Stimulated activated CD4-positive, alpha-beta T cell treated with anti-CD3 and anti-CD28 coated beads, Interleukin-15, amount 100 ng/mL, for 24 hours (primary cell): ENCODE measurements at regions not wholly inside any gene's neighbourhood (a gene's known extent, or its start where the extent isn't known, plus 50 kb on each side); places are given as distances from the start of the nearest gene placed in this dataset.

Experiments
- DNase-seq: peaks from one replicate; pipeline ENCODE4 v3.0.0-alpha.2; 2020

GRCh38 chr3:147760941-147761340 is 351.8 kb downstream of the ZIC1 start:
- DNase-seq: no peak

GRCh38 chr3:147773116-147773630 is 364.0 kb downstream of the ZIC1 start:
- DNase-seq: no peak

GRCh38 chr3:147775411-147775810 is 366.2 kb downstream of the ZIC1 start:
- no peak for DNase-seq

GRCh38 chr3:147775816-147776530 is 366.8 kb downstream of the ZIC1 start:
- DNase-seq: no peak

GRCh38 chr3:147793841-147794240 is 384.7 kb downstream of the ZIC1 start:
- no peak for DNase-seq

GRCh38 chr3:147794596-147794995 is 385.4 kb downstream of the ZIC1 start:
- DNase-seq: no peak

GRCh38 chr3:147795418-147795817 is 386.3 kb downstream of the ZIC1 start:
- DNase-seq: no peak

- no peak for DNase-seq
Measured at GRCh38 chr3:147797095-147797494, 387.9 kb downstream of the ZIC1 start.

GRCh38 chr3:147799601-147800000 is 390.4 kb downstream of the ZIC1 start:
- no peak for DNase-seq

- no peak for DNase-seq
Measured at GRCh38 chr3:147807776-147808175, 398.6 kb downstream of the ZIC1 start.

GRCh38 chr3:147809206-147809605 is 400.0 kb downstream of the ZIC1 start:
- no peak for DNase-seq

GRCh38 chr3:147812186-147812911 is 403.2 kb downstream of the ZIC1 start:
- no peak for DNase-seq

GRCh38 chr3:147813256-147813655 is 404.1 kb downstream of the ZIC1 start:
- DNase-seq: no peak

GRCh38 chr3:147816752-147817151 is 407.6 kb downstream of the ZIC1 start:
- no peak for DNase-seq

- no peak for DNase-seq
Measured at GRCh38 chr3:147832611-147833010, 423.4 kb downstream of the ZIC1 start.

- DNase-seq: no peak
Measured at GRCh38 chr3:147836330-147836729, 427.2 kb downstream of the ZIC1 start.

- no peak for DNase-seq
Measured at GRCh38 chr3:147838652-147839051, 429.5 kb downstream of the ZIC1 start.

- DNase-seq: no peak
Measured at GRCh38 chr3:147843331-147843730, 434.2 kb downstream of the ZIC1 start.

- no peak for DNase-seq
Measured at GRCh38 chr3:147846293-147846692, 437.1 kb downstream of the ZIC1 start.

- DNase-seq: no peak
Measured at GRCh38 chr3:147846854-147847478, 437.8 kb downstream of the ZIC1 start.

GRCh38 chr3:147851062-147851461 is 441.9 kb downstream of the ZIC1 start:
- DNase-seq: no peak

GRCh38 chr3:147854542-147854941 is 445.4 kb downstream of the ZIC1 start:
- DNase-seq: no peak

GRCh38 chr3:147864754-147865354 is 455.7 kb downstream of the ZIC1 start:
- DNase-seq: no peak
